ENCODE measurements at regions not wholly inside any gene's neighbourhood (a gene's known extent, or its start where the extent isn't known, plus 50 kb on each side); places are given as distances from the start of the nearest gene placed in this dataset.
"Not testable (repeated sequence)": the region's sequence is repeated elsewhere in the genome, so short reads cannot be mapped to it uniquely, and the experiment has no call there.

- no peak for DNase-seq
Observed at GRCh38 chr18:47397671-47398319, 146.3 kb upstream of the SKOR2 start.

- no peak for DNase-seq
Observed at GRCh38 chr18:47391665-47392064, 140.2 kb upstream of the SKOR2 start.

GRCh38 chr18:47390410-47391024 lies 139.1 kb upstream of the SKOR2 start:
- no peak for DNase-seq

- no peak for DNase-seq
Observed at GRCh38 chr18:47389210-47389609, 137.8 kb upstream of the SKOR2 start.

DNA sequence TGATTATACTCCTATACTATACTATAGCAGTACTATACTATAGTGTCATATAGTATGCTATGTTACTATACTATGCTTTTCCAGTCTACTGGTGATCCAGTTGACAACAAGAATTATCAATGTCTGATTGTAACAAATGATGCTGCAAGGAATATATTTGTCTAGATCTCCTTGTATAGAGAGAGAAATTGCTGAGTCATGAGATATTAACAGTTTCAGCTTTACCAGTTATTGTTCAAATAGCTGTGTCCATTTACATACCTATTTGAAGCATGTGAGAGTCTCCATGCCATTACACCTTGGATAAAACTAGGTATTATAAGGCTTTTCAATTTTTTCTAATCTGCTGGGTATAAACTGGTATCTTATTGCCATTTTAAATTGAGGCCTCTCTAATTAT lies 136.4 kb upstream of the SKOR2 start:
- no peak for DNase-seq

GRCh38 chr18:47383729-47384128 lies 132.3 kb upstream of the SKOR2 start:
- no peak for DNase-seq

DNA sequence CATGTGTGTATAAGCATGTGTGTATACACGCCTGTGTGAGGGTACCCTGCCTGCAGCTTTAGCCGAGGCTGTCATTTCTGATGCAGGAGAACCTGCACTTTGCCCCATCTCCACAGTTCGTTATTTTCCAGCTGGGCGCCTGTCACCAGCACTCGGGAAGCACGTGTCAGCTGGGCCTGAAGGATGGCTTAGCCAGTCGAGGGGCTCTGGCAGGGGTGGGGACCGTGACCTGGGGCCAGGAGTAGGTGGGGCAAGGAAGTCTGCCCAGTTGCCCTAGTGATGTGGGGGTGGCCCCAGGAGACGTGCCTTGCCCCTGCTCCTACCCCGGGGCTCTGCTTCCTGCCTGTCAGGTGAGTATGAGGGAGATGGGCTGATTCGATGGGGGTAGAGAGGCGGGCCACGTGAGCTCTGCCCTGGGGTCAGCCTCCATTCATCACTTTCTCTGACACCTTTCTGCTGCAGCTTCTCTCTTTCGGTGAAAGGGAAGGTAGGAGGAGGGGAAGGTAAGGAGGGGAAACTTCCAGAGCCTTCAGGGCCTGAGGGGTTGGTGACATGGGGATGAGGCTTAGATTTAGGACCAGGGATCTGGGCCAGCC lies 130.6 kb upstream of the SKOR2 start:
- DNase-seq, result no peak

GRCh38 chr18:47380153-47380552 lies 128.7 kb upstream of the SKOR2 start:
- no peak for DNase-seq

DNA sequence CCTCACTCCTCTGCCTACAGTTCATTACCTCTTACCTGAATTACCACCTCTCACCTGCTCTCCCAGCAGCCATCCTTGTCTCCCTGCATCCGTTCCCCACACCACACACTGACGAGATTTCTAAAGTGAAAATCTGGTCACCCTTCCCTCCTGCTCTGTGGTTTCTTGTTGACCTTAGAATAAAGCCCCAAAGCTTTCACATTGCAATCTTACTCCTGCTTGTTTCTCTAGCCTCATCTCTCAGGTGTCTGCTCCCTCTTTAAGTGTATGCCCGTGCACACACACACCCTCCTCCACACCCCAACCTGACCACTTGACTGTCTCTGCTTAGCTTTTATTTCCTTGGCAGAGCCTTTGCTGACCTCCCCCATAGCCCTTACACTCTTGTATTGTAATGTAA lies 122.0 kb upstream of the SKOR2 start:
- no peak for DNase-seq

- no peak for DNase-seq
Observed at GRCh38 chr18:47370052-47370451, 118.6 kb upstream of the SKOR2 start.

GRCh38 chr18:47354061-47354460 lies 102.6 kb upstream of the SKOR2 start:
- DNase-seq, result not testable (repeated sequence)

DNA sequence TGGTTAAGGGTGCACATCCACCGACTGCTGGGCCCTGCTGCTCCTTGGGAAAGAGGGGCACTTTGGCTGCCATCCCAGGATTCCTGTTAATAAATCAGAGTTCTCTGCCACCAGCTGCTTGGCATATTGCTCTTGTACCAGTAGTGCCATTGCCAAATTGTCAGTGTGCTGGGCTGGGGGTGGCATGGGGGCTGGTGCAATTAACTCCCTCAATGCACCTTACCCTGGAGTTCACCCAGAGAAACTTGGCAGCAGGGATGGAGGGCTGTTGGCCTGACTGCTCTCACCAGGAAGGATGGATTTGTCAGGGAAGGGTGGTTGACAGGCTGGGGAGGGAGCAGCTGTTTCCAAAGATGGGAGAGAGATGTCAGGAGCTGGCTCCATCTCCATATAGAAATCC lies 94.6 kb upstream of the SKOR2 start:
- no peak for DNase-seq

DNA sequence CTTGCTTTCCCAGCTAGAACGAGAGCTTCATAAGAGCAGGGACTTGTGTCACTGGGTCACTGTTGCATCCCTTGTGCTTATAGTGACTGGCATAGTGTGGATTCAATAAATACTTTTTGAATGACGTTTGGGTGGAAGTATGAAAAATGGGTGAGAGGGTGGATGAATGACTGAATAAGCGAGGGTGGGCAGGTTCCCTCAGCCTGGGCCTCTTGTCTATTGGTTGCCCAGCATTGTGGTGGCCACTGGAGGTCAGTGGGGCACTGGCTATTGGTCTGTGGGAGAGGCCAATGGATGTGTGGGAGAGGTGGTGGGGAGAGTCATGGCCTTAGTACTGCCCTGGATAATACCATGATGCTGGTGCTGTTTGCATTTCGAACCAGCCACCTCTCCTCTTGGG lies 93.8 kb upstream of the SKOR2 start:
- DNase-seq, result no peak

GRCh38 chr18:47343291-47343690 lies 91.8 kb upstream of the SKOR2 start:
- DNase-seq, result no peak

- DNase-seq, result no peak
Observed at GRCh38 chr18:47342566-47342965, 91.1 kb upstream of the SKOR2 start.

DNA sequence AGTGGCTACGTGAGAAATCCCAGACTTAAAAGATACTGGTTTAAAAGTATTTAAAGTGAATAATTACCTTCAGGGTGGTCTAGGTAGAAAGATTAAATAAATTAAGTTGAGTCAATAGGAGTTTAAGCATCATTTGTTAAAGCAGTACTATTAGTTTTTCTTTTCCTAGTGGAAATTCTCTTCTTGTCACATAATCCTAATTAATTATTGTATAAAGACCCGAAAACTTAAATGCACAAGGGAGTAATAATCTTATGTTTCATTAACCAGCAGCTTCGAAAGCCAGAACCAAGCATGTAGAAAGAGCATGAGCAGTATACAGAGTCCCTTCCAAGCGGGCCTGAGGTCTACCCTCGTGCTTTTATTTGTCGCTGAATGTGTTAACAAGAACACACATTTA lies 90.2 kb upstream of the SKOR2 start:
- no peak for DNase-seq

GRCh38 chr18:47334966-47335365 lies 83.5 kb upstream of the SKOR2 start:
- DNase-seq, result no peak

DNA sequence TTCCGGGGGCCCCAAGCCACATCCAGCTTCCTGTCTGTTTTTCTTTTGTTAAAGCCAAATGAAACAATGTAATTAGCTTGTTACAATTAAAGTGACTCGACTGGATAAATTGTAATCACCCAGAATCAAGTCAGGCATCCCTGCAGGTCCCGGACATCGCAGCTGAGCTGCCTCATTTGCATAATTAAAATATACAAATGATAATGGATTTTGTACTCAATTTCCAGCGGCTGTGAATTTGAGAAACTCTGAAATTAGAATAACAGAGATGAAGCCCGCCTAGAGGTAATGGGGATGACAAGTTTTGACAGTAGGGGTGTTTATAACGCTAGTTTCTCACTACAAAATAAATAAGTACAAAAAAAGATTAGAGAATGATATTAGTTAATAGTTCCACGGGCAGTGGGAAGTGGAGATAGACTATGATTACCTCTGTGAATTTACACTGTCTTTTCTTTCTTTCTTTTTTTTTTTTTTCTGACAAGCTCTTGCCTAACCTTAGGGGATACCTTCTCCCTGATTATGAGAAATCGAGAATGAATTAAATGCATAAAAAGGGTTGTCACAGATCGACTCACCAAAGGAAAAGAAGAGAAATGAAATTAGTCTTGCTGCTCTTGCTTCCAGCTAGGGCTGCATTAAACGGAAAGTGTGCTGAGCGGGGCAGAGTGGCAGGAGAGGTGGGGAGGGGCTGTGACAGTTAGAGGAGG lies 82.6 kb upstream of the SKOR2 start:
- DNase-seq, result no peak

DNA sequence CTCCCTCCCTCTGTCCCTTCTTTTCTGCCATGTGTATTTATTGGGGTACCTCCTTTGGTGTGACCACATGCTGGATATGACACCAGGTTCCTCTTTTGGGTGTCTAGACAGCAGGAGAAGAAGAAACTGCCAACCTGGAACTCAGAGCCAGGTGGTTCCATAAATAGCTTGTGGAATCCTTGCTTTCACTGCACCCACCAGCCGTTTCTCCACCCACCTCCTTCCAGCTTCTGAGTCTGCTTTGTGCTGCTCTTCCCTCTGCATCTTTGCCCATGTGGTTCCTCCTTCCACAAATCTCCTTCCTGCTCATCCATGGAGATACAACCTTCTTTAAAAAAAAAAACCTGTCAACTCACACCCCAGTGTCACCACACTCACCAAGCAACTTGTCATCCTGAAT lies 80.2 kb upstream of the SKOR2 start:
- no peak for DNase-seq

DNA sequence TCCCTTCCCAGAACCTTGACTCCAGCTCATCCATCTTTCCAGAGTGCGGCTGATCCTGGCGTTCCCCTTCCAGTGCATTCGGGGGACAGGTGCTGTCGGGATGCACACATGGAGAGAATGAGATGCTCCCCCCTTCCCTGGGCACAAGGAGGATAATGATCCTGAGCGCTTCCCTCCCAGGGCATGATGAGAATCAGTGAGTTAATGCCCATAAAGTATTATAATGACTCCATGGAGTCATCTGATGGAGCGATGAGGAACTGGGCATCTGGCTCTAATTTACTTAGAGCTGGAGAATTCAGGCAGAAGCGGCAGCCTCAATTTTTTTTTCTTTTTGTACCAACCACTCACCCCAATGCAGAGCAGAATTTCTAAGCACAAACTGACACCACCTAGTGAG lies 79.6 kb upstream of the SKOR2 start:
- no peak for DNase-seq

GRCh38 chr18:47323158-47323557 lies 71.7 kb upstream of the SKOR2 start:
- DNase-seq, result no peak

- DNase-seq, result no peak
Observed at GRCh38 chr18:47321815-47322214, 70.4 kb upstream of the SKOR2 start.

GRCh38 chr18:47317824-47318508 lies 66.5 kb upstream of the SKOR2 start:
- DNase-seq, result no peak

DNA sequence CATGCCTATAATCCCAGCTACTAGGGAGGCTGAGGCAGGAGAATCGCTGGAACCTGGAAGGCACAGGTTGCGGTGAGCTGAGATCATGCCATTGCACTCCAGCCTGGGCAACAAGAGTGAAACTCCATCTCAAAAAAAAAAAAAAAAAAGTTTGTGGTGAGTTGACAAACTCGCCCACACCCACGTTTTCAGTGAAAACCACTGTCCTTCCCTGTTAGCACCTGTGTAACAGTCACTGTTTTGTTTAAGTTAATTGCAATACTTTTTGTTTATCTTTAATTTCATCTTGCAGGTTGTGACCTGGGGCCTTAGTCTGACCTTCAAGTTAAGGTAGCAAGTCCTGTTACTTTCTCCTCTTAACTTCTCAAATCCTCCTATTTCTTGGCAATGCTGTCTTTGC lies 65.5 kb upstream of the SKOR2 start:
- DNase-seq, result no peak

Data from NCI-H1436 (cell line).